ENCODE measurements at regions not wholly inside any gene's neighbourhood (a gene's known extent, or its start where the extent isn't known, plus 50 kb on each side); places are given as distances from the start of the nearest gene placed in this dataset.

- H2BK120ac ChIP-seq (ENCODE audit: low read depth, low read length), result no peak overlapping the region
- no peak overlapping the region for H2AK9ac ChIP-seq (replicated peaks; ENCODE audit: low read depth, low read length, poor library complexity)
- H3K36me3 ChIP-seq (ENCODE audit: control insufficient read depth, insufficient read depth, low read length), result no peaks in the 10 kb centered on the region
- no peak overlapping the region for H3K9ac ChIP-seq (ENCODE audit: low read depth, low read length)
- TF ChIP-seq FOS (IDR thresholded peaks at IDR 0.05; ENCODE audit: low read depth, low read length), result no peak
- TF ChIP-seq NFE2L2 (IDR thresholded peaks at IDR 0.05; ENCODE audit: low read depth, low read length), result no peak
- TF ChIP-seq CEBPB (IDR thresholded peaks at IDR 0.05; ENCODE audit: low read depth, low read length), result peak; percentile 9; the same call in 1 of the 2 replicates
- TF ChIP-seq BHLHE40 (IDR thresholded peaks at IDR 0.05; ENCODE audit: low read depth, low read length), result no peak
- TF ChIP-seq CHD1 (IDR thresholded peaks at IDR 0.05; ENCODE audit: low read depth, low read length), result no peak
- no peak for TF ChIP-seq MAZ (IDR thresholded peaks at IDR 0.05; ENCODE audit: borderline replicate concordance, low read depth, low read length)
- H2BK5ac ChIP-seq (ENCODE audit: low read depth, low read length, poor library complexity, severe bottlenecking), result no peak overlapping the region
- H4K5ac ChIP-seq (ENCODE audit: low read depth, low read length), result no peak overlapping the region
- 0 out of 2 replicates have a peak overlapping the region, but pooled peaks have one; percentile 42 for H3K14ac ChIP-seq (replicated peaks; ENCODE audit: low read depth, low read length)
- in situ Hi-C loops (cut with MboI; ENCODE audit: low sequenced_read_pairs) (no loop called here), dilution Hi-C loops (cut with HindIII; ENCODE audit: low sequenced_read_pairs, unreplicated experiment) (no loop called here), intact Hi-C loops (cut with micrococcal nuclease) (no loop called here)
- no peak for ATAC-seq (ENCODE audit: low read depth)
- H3K27ac ChIP-seq (ENCODE audit: insufficient read depth, low read length), result no peak overlapping the region
- ChIA-PET CTCF (no interaction called here), POLR2A (ENCODE audit: unreplicated experiment) (no interaction called here)
- 0 out of 2 replicates have a peak, but pooled peaks cover 2% of the 10 kb centered on the region for H3K9me3 ChIP-seq (ENCODE audit: control insufficient read depth, insufficient read depth, low read length)
- H3K4ac ChIP-seq (ENCODE audit: low read depth, low read length), result 0 out of 2 replicates have a peak overlapping the region, but pooled peaks have one; percentile 36
- H2AFZ ChIP-seq (replicated peaks; ENCODE audit: low read length, poor library complexity), result no peak overlapping the region
- H3K27me3 ChIP-seq (ENCODE audit: control insufficient read depth, insufficient read depth, low read length), result peaks cover 26% of the 10 kb centered on the region
- H3K56ac ChIP-seq (ENCODE audit: extremely low read depth, insufficient read depth, low read length), result no peak overlapping the region
- peaks cover 7% of the 10 kb centered on the region; the same call in 1 of the 2 replicates for H3K9me1 ChIP-seq (ENCODE audit: insufficient read depth, low read length)
- no peak overlapping the region for H3K4me3 ChIP-seq (ENCODE audit: insufficient read depth, low read depth, low read length)
- H3K79me1 ChIP-seq (ENCODE audit: low read depth in 1 of 2, low read length in 2 of 2), result no peaks in the 10 kb centered on the region
- no peak overlapping the region for H2AK5ac ChIP-seq (ENCODE audit: low read depth, low read length)
- no peak overlapping the region for H3K18ac ChIP-seq (ENCODE audit: low read depth, low read length)
- no peaks in the 10 kb centered on the region for H4K20me1 ChIP-seq (ENCODE audit: insufficient read depth, low read length)
- H3K23ac ChIP-seq (ENCODE audit: low read depth, low read length), result no peak overlapping the region
- H4K91ac ChIP-seq (ENCODE audit: insufficient read depth, low read depth, low read length), result no peak overlapping the region
- no TSS peak for BruUV-seq (replicated peaks)
- DNase-seq, result no peak
- H4K8ac ChIP-seq (ENCODE audit: low read depth in 2 of 2, low read length in 2 of 2), result no peak overlapping the region
- no peak overlapping the region for H2BK15ac ChIP-seq (ENCODE audit: low read depth, low read length)
- no peak overlapping the region for H3K4me2 ChIP-seq (ENCODE audit: low read depth, low read length)
- no peak overlapping the region for H2BK20ac ChIP-seq (ENCODE audit: low read depth, low read length)
- no peaks in the 10 kb centered on the region; the same call in 1 of the 2 replicates for H3K4me1 ChIP-seq (ENCODE audit: control insufficient read depth, insufficient read depth, low read length)
These were observed 164.2 kb downstream of the DLEU7 start for GRCh38 chr13:50679321-50679720.
